Neural cell (in vitro differentiated cells): ENCODE measurements at regions not wholly inside any gene's neighbourhood (a gene's known extent, or its start where the extent isn't known, plus 50 kb on each side); places are given as distances from the start of the nearest gene placed in this dataset.
"Not testable (repeated sequence)": the region's sequence is repeated elsewhere in the genome, so short reads cannot be mapped to it uniquely, and the experiment has no call there.

Source experiments
- H2AFZ ChIP-seq: fragments of 200-600, 300-800 bp; sonication (generic), shearing (Covaris generic); 2 replicates; pipeline ENCODE4 v1.6.0; 2014; ENCODE audit warnings: low read depth, mild to moderate bottlenecking, antibody characterized with exemption, low read length, moderate library complexity
- H3F3A ChIP-seq: fragments of 200-600 bp; shearing (Covaris generic); 2 replicates; pipeline ENCODE4 v1.6.1; 2016; ENCODE audit warnings: mild to moderate bottlenecking, moderate library complexity, mixed read lengths, antibody characterized with exemption, low read length; ENCODE audit not compliant: insufficient read depth, poor library complexity, severe bottlenecking
- H3K27ac ChIP-seq: fragments of 200-600, 300-800 bp; sonication (generic), shearing (Covaris generic); 2 replicates; pipeline ENCODE4 v1.5.1; 2014; ENCODE audit warnings: mild to moderate bottlenecking, low read length, moderate library complexity
- H3K27me3 ChIP-seq: fragments of 300-800, 200-600 bp; sonication (generic), shearing (Covaris generic); 2 replicates; pipeline ENCODE4 v1.6.0; 2014; ENCODE audit warnings: mild to moderate bottlenecking, low read depth, low read length, moderate library complexity; ENCODE audit not compliant: insufficient read depth
- H3K36me3 ChIP-seq: fragments of 300-800, 200-600 bp; sonication (generic), shearing (Covaris generic); 2 replicates; pipeline ENCODE4 v1.5.1; 2014; ENCODE audit warnings: mild to moderate bottlenecking, antibody characterized with exemption, low read length, moderate library complexity; ENCODE audit not compliant: insufficient read depth
- H3K4me2 ChIP-seq: fragments of 300-800, 200-600 bp; sonication (generic), shearing (Covaris generic); 2 replicates; pipeline ENCODE4 v1.6.0; 2014; ENCODE audit warnings: mild to moderate bottlenecking, low read length
- H3K4me3 ChIP-seq: fragments of 300-800, 200-600 bp; sonication (generic), shearing (Covaris generic); 2 replicates; pipeline ENCODE4 v1.5.1; 2014; ENCODE audit warnings: mild to moderate bottlenecking, low read length, moderate library complexity
- H3K79me2 ChIP-seq: fragments of 200-600 bp; shearing (Covaris generic); replicated peaks from 2 replicates; pipeline ENCODE4 v1.6.0; 2014; ENCODE audit warnings: mild to moderate bottlenecking, low read length, moderate library complexity; ENCODE audit not compliant: insufficient read depth
- H3K9ac ChIP-seq: fragments of 300-800, 200-600 bp; sonication (generic), shearing (Covaris generic); 2 replicates; pipeline ENCODE4 v1.6.1; 2016; ENCODE audit warnings: mild to moderate bottlenecking, low read length, mixed read lengths
- H3K9me2 ChIP-seq: fragments of 200-600 bp; shearing (Covaris generic); 2 replicates; pipeline ENCODE4 v1.6.1; 2016; ENCODE audit warnings: mild to moderate bottlenecking, low read length, mixed read lengths; ENCODE audit not compliant: insufficient read depth
- H3K9me3 ChIP-seq: fragments of 200-600, 300-800 bp; sonication (generic), shearing (Covaris generic); 2 replicates; pipeline ENCODE4 v1.6.1; 2016; ENCODE audit warnings: mild to moderate bottlenecking, mixed run types, low read length, moderate library complexity, mixed read lengths
- H4K20me1 ChIP-seq: fragments of 200-600 bp; shearing (Covaris generic); 2 replicates; pipeline ENCODE4 v1.6.1; 2016; ENCODE audit warnings: mild to moderate bottlenecking, mixed run types; ENCODE audit not compliant: insufficient read depth
- CTCF ChIP-seq: fragments of 450-650 bp; IDR thresholded peaks from 2 replicates; pipeline ENCODE4 v1.5.1; 2014; ENCODE audit warnings: antibody characterized with exemption, mild to moderate bottlenecking, moderate library complexity; ENCODE audit not compliant: poor library complexity, severe bottlenecking
- EP300 ChIP-seq: fragments of 450-650 bp; conservative IDR thresholded peaks from 2 replicates; pipeline ENCODE4 v1.6.1; 2014; ENCODE audit warnings: antibody characterized with exemption, mild to moderate bottlenecking, moderate library complexity; ENCODE audit not compliant: poor library complexity, severe bottlenecking
- EZH2 ChIP-seq: fragments of 200-600, 300-800 bp; shearing (Covaris generic), sonication (generic); IDR thresholded peaks from 2 replicates; pipeline ENCODE4 v1.6.1; 2014; ENCODE audit warnings: antibody characterized with exemption, low read length, borderline replicate concordance, mild to moderate bottlenecking; ENCODE audit not compliant: insufficient read depth, poor library complexity, severe bottlenecking
- MXI1 ChIP-seq: fragments of 450-650 bp; conservative IDR thresholded peaks from 2 replicates; pipeline ENCODE4 v1.6.1; 2014; ENCODE audit warnings: antibody characterized with exemption, mild to moderate bottlenecking; ENCODE audit not compliant: poor library complexity, severe bottlenecking
- POLR2AphosphoS5 ChIP-seq: IDR thresholded peaks from 2 replicates; pipeline ENCODE4 v1.6.1; 2012
- RAD21 ChIP-seq: fragments of 450-650 bp; conservative IDR thresholded peaks from 2 replicates; pipeline ENCODE4 v1.6.1; 2014; ENCODE audit warnings: antibody characterized with exemption, mild to moderate bottlenecking, moderate library complexity
- SMC3 ChIP-seq: fragments of 450-650 bp; conservative IDR thresholded peaks from 2 replicates; pipeline ENCODE4 v1.6.1; 2014; ENCODE audit warnings: antibody characterized with exemption, mild to moderate bottlenecking, moderate library complexity; ENCODE audit not compliant: poor library complexity
- TAF1 ChIP-seq: IDR thresholded peaks from 2 replicates; pipeline ENCODE4 v1.6.1; 2012; ENCODE audit warnings: low read depth
- TF ChIP-seq, protein P1 (sequence below): IDR thresholded peaks from 2 replicates; pipeline ENCODE4 v1.6.1; 2012; ENCODE audit warnings: borderline replicate concordance

- no peak overlapping the region for H2AFZ ChIP-seq
- TF ChIP-seq EP300 = no peak
- TF ChIP-seq, protein P1, sequence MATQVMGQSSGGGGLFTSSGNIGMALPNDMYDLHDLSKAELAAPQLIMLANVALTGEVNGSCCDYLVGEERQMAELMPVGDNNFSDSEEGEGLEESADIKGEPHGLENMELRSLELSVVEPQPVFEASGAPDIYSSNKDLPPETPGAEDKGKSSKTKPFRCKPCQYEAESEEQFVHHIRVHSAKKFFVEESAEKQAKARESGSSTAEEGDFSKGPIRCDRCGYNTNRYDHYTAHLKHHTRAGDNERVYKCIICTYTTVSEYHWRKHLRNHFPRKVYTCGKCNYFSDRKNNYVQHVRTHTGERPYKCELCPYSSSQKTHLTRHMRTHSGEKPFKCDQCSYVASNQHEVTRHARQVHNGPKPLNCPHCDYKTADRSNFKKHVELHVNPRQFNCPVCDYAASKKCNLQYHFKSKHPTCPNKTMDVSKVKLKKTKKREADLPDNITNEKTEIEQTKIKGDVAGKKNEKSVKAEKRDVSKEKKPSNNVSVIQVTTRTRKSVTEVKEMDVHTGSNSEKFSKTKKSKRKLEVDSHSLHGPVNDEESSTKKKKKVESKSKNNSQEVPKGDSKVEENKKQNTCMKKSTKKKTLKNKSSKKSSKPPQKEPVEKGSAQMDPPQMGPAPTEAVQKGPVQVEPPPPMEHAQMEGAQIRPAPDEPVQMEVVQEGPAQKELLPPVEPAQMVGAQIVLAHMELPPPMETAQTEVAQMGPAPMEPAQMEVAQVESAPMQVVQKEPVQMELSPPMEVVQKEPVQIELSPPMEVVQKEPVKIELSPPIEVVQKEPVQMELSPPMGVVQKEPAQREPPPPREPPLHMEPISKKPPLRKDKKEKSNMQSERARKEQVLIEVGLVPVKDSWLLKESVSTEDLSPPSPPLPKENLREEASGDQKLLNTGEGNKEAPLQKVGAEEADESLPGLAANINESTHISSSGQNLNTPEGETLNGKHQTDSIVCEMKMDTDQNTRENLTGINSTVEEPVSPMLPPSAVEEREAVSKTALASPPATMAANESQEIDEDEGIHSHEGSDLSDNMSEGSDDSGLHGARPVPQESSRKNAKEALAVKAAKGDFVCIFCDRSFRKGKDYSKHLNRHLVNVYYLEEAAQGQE = no peak
- TF ChIP-seq MXI1 = no peak
- TF ChIP-seq EZH2 = no peak
- TF ChIP-seq RAD21 = no peak
- TF ChIP-seq TAF1 = no peak
- TF ChIP-seq SMC3 = no peak
- no peak for TF ChIP-seq POLR2AphosphoS5
- TF ChIP-seq CTCF = no peak
- no peaks in the 10 kb centered on the region for H3K9me3 ChIP-seq
- no peak overlapping the region for H3K4me3 ChIP-seq
- H3K9me2 ChIP-seq = no peaks in the 10 kb centered on the region
- no peaks in the 10 kb centered on the region for H4K20me1 ChIP-seq
- no peak overlapping the region for H3K4me2 ChIP-seq
- no peaks in the 10 kb centered on the region for H3K79me2 ChIP-seq
- no peaks in the 10 kb centered on the region for H3K27me3 ChIP-seq
- no peak overlapping the region for H3K27ac ChIP-seq
- no peaks in the 10 kb centered on the region for H3K36me3 ChIP-seq
- H3K9ac ChIP-seq = no peak overlapping the region
- H3F3A ChIP-seq = no peaks in the 10 kb centered on the region
Observed at GRCh38 chrX:118272242-118272641, 73.7 kb upstream of the WDR44 start.

GRCh38 chrX:118286066-118286762, 59.7 kb upstream of the WDR44 start:
- H3K27me3 ChIP-seq = no peaks in the 10 kb centered on the region
- no peak overlapping the region for H3K27ac ChIP-seq
- TF ChIP-seq EP300 (no peak), POLR2AphosphoS5 (no peak), MXI1 (no peak), TAF1 (no peak), EZH2 (no peak), SMC3 (no peak), CTCF (no peak), RAD21 (no peak)
- TF ChIP-seq, protein P1 = no peak

DNA sequence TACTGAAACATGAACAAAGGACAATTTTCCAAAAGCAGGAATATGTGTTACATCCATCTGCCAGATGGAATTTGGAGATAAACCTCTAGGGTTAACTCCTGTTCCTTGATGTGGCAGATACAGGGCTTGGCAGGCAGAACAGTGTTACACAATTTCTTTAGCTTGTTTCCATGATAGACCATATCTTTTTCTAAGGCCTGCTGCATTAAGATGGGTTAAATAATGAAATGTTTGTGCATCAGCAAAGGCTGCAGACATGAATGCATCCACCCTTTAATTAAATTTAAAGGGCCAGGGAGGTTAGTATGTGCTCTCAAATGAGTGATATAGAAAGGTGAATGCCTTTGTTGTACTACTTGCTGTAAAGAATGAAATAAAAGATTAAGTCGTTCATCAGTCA, 50.1 kb upstream of the WDR44 start:
- not testable (repeated sequence) for H3K27me3 ChIP-seq

More at GRCh38 chrX:118286066-118286762, 59.7 kb upstream of the WDR44 start:
- Histone ChIP-seq H4K20me1 (no peaks in the 10 kb centered on the region), H3K4me2 (no peak overlapping the region), H3K36me3 (no peaks in the 10 kb centered on the region), H3K9me2 (no peaks in the 10 kb centered on the region), H3K9ac (no peak overlapping the region), H3K9me3 (no peaks in the 10 kb centered on the region), H3F3A (no peaks in the 10 kb centered on the region), H3K4me3 (no peak overlapping the region), H2AFZ (no peak overlapping the region), H3K79me2 (no peaks in the 10 kb centered on the region)

More for the DNA sequence above, 50.1 kb upstream of the WDR44 start:
- not testable (repeated sequence) for H4K20me1 ChIP-seq, H3K79me2 ChIP-seq, H3K9me3 ChIP-seq, H3K4me2 ChIP-seq, H2AFZ ChIP-seq, H3K4me3 ChIP-seq, H3K9me2 ChIP-seq, H3K9ac ChIP-seq, H3K27ac ChIP-seq, H3F3A ChIP-seq, H3K36me3 ChIP-seq
